Gastroesophageal sphincter (tissue), 3 donors: ENCODE measurements at regions not wholly inside any gene's neighbourhood (a gene's known extent, or its start where the extent isn't known, plus 50 kb on each side); places are given as distances from the start of the nearest gene placed in this dataset.

Experiments
- CTCF ChIP-seq, 4 experiments: fragments of 200-600 bp in 2 of 4; fragments of 450-650 bp in 2 of 4; sonication (generic) in 1 of 4; IDR thresholded peaks; one replicate each; pipeline ENCODE4 v1.5.1; 2017 to 2019; ENCODE audit warnings: antibody characterized with exemption in 4 of 4, mild to moderate bottlenecking in 2 of 4, moderate library complexity in 2 of 4
- POLR2A ChIP-seq, 2 donors: fragments of 450-650 bp; IDR thresholded peaks; one replicate each; pipeline ENCODE4 v1.6.1; 2017; ENCODE audit warnings: antibody characterized with exemption in 2 of 2, mild to moderate bottlenecking in 2 of 2, moderate library complexity in 1 of 2
- POLR2AphosphoS5 ChIP-seq: sonication (generic); formaldehyde crosslinking; IDR thresholded peaks from one replicate; pipeline ENCODE4 v1.6.1; 2017; ENCODE audit warnings: antibody characterized with exemption

GRCh38 chr7:113752689-113753088 lies 166.1 kb downstream of the PPP1R3A start:
- TF ChIP-seq CTCF (IDR thresholded peaks at IDR 0.05) (no peak), POLR2AphosphoS5 (no peak), POLR2A (IDR thresholded peaks at IDR 0.05) (no peak)
